Right renal pelvis (tissue), 4 donors: ENCODE measurements at regions not wholly inside any gene's neighbourhood (a gene's known extent, or its start where the extent isn't known, plus 50 kb on each side); places are given as distances from the start of the nearest gene placed in this dataset.
"Not testable (repeated sequence)": the region's sequence is repeated elsewhere in the genome, so short reads cannot be mapped to it uniquely, and the experiment has no call there.

Source experiments
- DNase-seq, 4 donors: peaks; one replicate each; pipeline ENCODE4 v3.0.0-alpha.2; 2013; ENCODE audit warnings: low read depth in 4 of 4, low spot score in 3 of 4, missing footprints in 1 of 4

- DNase-seq, result not testable (repeated sequence)
Observed at GRCh38 chr7:97928844-97929243, 56.6 kb upstream of the ASNS start.

- peak; percentile 20 to 60 (median 42) for DNase-seq
Observed at GRCh38 chr7:97927790-97928748, 55.9 kb upstream of the ASNS start.
